GM12878 (cell line): ENCODE measurements at regions not wholly inside any gene's neighbourhood (a gene's known extent, or its start where the extent isn't known, plus 50 kb on each side); places are given as distances from the start of the nearest gene placed in this dataset.

Experiments used
- ATAC-seq: fragments of 200-7000 bp; cut with Tn5 transposase; 3 replicates; pipeline ENCODE4 v1.9.1; 2020; ENCODE audit warnings: mild to moderate bottlenecking, moderate library complexity
- BruUV-seq: library from RNA; stranded (reverse); fragments of 400-500 nt; replicated peaks from 2 replicates; lab custom pipeline; 2021; lab: Mats Ljungman, UMichigan
- CTCF ChIA-PET: fragments of 300-600 bp; sonication (Branson Sonifier 250); formaldehyde crosslinking; extraction: SDS; loops from one replicate; lab custom pipeline; 2021; ENCODE audit warnings: inconsistent platforms; lab: Yijun Ruan, JAX
- POLR2A ChIA-PET: fragments of 350-600 bp; formaldehyde crosslinking; extraction: SDS; loops from one replicate; lab custom pipeline; 2021; ENCODE audit warnings: inconsistent platforms; lab: Charles Lee
- RAD21 ChIA-PET: fragments of 300-600 bp; sonication (Branson Sonifier 250); formaldehyde crosslinking; loops from one replicate; lab custom pipeline; 2023; ENCODE audit warnings: antibody characterized with exemption; ENCODE audit not compliant: unreplicated experiment; lab: Charles Lee
- SMC1A ChIA-PET: fragments of 300-600 bp; sonication (Branson Sonifier 250); formaldehyde crosslinking; loops from one replicate; lab custom pipeline; 2023; ENCODE audit not compliant: unreplicated experiment, uncharacterized antibody; lab: Charles Lee
- DNase-seq: peaks from one replicate; pipeline ENCODE4 v3.0.0-alpha.2; 2011; ENCODE audit warnings: low read depth, low spot score
- FAIRE-seq: peaks from 3 replicates; lab custom pipeline; 2011; peaks lifted over from hg19 to GRCh38; lab: Jason Lieb, UNC
- H2AFZ ChIP-seq: 2 replicates; pipeline ENCODE4 v1.6.0; 2011; ENCODE audit warnings: low read depth, low read length, control low read depth; ENCODE audit not compliant: control insufficient read depth
- H3K27ac ChIP-seq: 2 replicates; pipeline ENCODE4 v1.5.1; 2011; ENCODE audit warnings: control low read depth; ENCODE audit not compliant: control insufficient read depth, insufficient read depth
- H3K27me3 ChIP-seq, 2 experiments: replicated peaks in 1 of 2; 2 replicates each; pipeline versions ENCODE4 v1.6.0 to v1.6.1; 2011; ENCODE audit warnings: low read length in 1 of 2; ENCODE audit not compliant: control insufficient read depth in 2 of 2, insufficient read depth in 2 of 2
- H3K36me3 ChIP-seq, 2 experiments: 2 replicates each; pipeline ENCODE4 v1.5.1; 2011; ENCODE audit warnings: low read length in 1 of 2; ENCODE audit not compliant: control insufficient read depth in 2 of 2, insufficient read depth in 2 of 2
- H3K4me1 ChIP-seq: 2 replicates; pipeline ENCODE4 v1.6.1; 2011; ENCODE audit warnings: mild to moderate bottlenecking, low read length, moderate library complexity, mixed read lengths; ENCODE audit not compliant: control insufficient read depth, insufficient read depth
- H3K4me2 ChIP-seq: 2 replicates; pipeline ENCODE4 v1.6.0; 2011; ENCODE audit warnings: control low read depth; ENCODE audit not compliant: control insufficient read depth, insufficient read depth
- H3K4me3 ChIP-seq: fragments of 200-600 bp; sonication (generic); 2 replicates; pipeline ENCODE4 v1.5.1; 2016
- H3K79me2 ChIP-seq: 2 replicates; pipeline ENCODE4 v1.6.0; 2011; ENCODE audit warnings: low read length; ENCODE audit not compliant: control insufficient read depth, insufficient read depth
- H3K9ac ChIP-seq: 2 replicates; pipeline ENCODE4 v1.8.0; 2011; ENCODE audit warnings: low read length, control low read depth, mixed read lengths; ENCODE audit not compliant: control insufficient read depth, insufficient read depth
- H3K9me3 ChIP-seq: replicated peaks from 3 replicates; pipeline ENCODE4 v1.5.1; 2011; ENCODE audit warnings: mild to moderate bottlenecking, low read length; ENCODE audit not compliant: control insufficient read depth, insufficient read depth
- H4K20me1 ChIP-seq: 2 replicates; pipeline ENCODE4 v1.6.0; 2011; ENCODE audit not compliant: control insufficient read depth, insufficient read depth
- CBX3 ChIP-seq: fragments of 200-600 bp; sonication (generic); IDR thresholded peaks from 2 replicates; pipeline ENCODE4 v1.6.1; 2016; ENCODE audit warnings: low read depth, borderline replicate concordance
- ETV6 ChIP-seq, 2 experiments: fragments of 450-650 bp in 1 of 2; IDR thresholded peaks in 1 of 2; conservative IDR thresholded peaks in 1 of 2; 2 replicates each; pipeline ENCODE4 v1.6.1; 2014; ENCODE audit warnings: antibody characterized with exemption in 1 of 2, borderline replicate concordance in 1 of 2, low read depth in 1 of 2, mild to moderate bottlenecking in 1 of 2, moderate library complexity in 1 of 2
- HDAC2 ChIP-seq: fragments of 200-600 bp; sonication (generic); IDR thresholded peaks from 2 replicates; pipeline ENCODE4 v1.6.1; 2017
- NR2F1 ChIP-seq: fragments of 450-650 bp; conservative IDR thresholded peaks from 2 replicates; pipeline ENCODE4 v1.6.1; 2017; ENCODE audit warnings: mild to moderate bottlenecking
- RELA ChIP-seq: fragments of 450-650 bp; IDR thresholded peaks from 2 replicates; pipeline ENCODE4 v1.8.0; 2014; ENCODE audit warnings: borderline replicate concordance; ENCODE audit not compliant: partially characterized antibody
- SIX5 ChIP-seq: IDR thresholded peaks from 2 replicates; pipeline ENCODE4 v1.6.1; 2011; ENCODE audit warnings: mild to moderate bottlenecking, low read depth, low read length, moderate library complexity; ENCODE audit not compliant: severe bottlenecking
- TCF12 ChIP-seq: IDR thresholded peaks from 2 replicates; pipeline ENCODE4 v1.6.1; 2011; ENCODE audit warnings: low read depth, mild to moderate bottlenecking, low read length
- WGBS: methylation state at CpG from one replicate; pipeline ENCODE4 v1.1.6; 2016; ENCODE audit warnings: low lambda C conversion rate; ENCODE audit not compliant: insufficient replicate concordance, insufficient coverage; ENCODE audit errors: missing lambda C conversion rate; 5-methylcytosine and 5-hydroxymethylcytosine counted together
- in situ Hi-C: fragments of 300-500 bp; cut with MboI; formaldehyde crosslinking; loops from 9 replicates; pipeline ENCODE4 v1.14.3; 2018; ENCODE audit warnings: mixed read lengths
- intact Hi-C: fragments of 100-400 bp; cut with micrococcal nuclease; formaldehyde crosslinking; loops from one replicate; pipeline ENCODE4 v1.14.2; 2022; ENCODE audit not compliant: unreplicated experiment
- TF ChIP-seq, protein P1 (sequence below): IDR thresholded peaks from 2 replicates; pipeline ENCODE4 v1.6.1; 2011; ENCODE audit warnings: low read depth, low read length, improper control_type of control experiment, borderline replicate concordance
- TF ChIP-seq, protein P2 (sequence below): IDR thresholded peaks from 2 replicates; pipeline ENCODE4 v1.6.1; 2012; ENCODE audit warnings: mild to moderate bottlenecking, low read depth, low read length
- TF ChIP-seq, protein P3 (sequence below): fragments of 450-650 bp; formaldehyde crosslinking; IDR thresholded peaks from 2 replicates; pipeline ENCODE4 v1.4.0; 2020; ENCODE audit warnings: mild to moderate bottlenecking, moderate library complexity
- TF ChIP-seq, protein P4 (sequence below): fragments of 450-650 bp; IDR thresholded peaks from 2 replicates; pipeline ENCODE4 v1.6.1; 2017; ENCODE audit warnings: mild to moderate bottlenecking, moderate library complexity

DNA sequence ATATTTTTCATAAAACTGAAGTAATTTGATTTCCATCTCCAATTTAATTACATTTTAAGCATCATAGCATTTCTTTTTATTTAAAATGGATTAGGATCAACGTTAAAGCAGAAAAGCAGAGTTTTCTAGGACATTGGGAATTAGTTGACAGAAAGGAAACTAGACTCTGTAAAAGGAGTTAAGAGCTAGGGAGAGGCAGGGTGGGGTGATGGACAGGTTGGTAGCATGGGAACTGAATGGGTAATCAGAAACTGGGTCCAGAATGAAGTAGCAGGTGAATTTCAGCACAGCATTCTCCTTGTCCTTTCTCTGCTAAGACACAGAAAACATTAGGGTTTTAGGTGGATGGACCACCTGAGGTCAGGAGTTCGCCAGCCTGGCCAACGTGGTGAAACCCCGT, 97.6 kb downstream of the ANAPC4 start:
- POLR2A ChIA-PET = no interaction called here
- BruUV-seq = no TSS peak
- TF ChIP-seq, protein P1, sequence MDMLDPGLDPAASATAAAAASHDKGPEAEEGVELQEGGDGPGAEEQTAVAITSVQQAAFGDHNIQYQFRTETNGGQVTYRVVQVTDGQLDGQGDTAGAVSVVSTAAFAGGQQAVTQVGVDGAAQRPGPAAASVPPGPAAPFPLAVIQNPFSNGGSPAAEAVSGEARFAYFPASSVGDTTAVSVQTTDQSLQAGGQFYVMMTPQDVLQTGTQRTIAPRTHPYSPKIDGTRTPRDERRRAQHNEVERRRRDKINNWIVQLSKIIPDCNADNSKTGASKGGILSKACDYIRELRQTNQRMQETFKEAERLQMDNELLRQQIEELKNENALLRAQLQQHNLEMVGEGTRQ = no peak
- TF ChIP-seq ETV6 (conservative IDR thresholded peaks at IDR 0.05 in 1 of 2, IDR thresholded peaks at IDR 0.05 in 1 of 2; ENCODE audit: borderline replicate concordance in 1 of 2, low read depth in 1 of 2) (no peak), NR2F1 (no peak), RELA (no peak), SIX5 (no peak), CBX3 (no peak), HDAC2 (no peak), TCF12 (no peak)
- TF ChIP-seq, protein P2, sequence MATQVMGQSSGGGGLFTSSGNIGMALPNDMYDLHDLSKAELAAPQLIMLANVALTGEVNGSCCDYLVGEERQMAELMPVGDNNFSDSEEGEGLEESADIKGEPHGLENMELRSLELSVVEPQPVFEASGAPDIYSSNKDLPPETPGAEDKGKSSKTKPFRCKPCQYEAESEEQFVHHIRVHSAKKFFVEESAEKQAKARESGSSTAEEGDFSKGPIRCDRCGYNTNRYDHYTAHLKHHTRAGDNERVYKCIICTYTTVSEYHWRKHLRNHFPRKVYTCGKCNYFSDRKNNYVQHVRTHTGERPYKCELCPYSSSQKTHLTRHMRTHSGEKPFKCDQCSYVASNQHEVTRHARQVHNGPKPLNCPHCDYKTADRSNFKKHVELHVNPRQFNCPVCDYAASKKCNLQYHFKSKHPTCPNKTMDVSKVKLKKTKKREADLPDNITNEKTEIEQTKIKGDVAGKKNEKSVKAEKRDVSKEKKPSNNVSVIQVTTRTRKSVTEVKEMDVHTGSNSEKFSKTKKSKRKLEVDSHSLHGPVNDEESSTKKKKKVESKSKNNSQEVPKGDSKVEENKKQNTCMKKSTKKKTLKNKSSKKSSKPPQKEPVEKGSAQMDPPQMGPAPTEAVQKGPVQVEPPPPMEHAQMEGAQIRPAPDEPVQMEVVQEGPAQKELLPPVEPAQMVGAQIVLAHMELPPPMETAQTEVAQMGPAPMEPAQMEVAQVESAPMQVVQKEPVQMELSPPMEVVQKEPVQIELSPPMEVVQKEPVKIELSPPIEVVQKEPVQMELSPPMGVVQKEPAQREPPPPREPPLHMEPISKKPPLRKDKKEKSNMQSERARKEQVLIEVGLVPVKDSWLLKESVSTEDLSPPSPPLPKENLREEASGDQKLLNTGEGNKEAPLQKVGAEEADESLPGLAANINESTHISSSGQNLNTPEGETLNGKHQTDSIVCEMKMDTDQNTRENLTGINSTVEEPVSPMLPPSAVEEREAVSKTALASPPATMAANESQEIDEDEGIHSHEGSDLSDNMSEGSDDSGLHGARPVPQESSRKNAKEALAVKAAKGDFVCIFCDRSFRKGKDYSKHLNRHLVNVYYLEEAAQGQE = no peak
- TF ChIP-seq, protein P3, sequence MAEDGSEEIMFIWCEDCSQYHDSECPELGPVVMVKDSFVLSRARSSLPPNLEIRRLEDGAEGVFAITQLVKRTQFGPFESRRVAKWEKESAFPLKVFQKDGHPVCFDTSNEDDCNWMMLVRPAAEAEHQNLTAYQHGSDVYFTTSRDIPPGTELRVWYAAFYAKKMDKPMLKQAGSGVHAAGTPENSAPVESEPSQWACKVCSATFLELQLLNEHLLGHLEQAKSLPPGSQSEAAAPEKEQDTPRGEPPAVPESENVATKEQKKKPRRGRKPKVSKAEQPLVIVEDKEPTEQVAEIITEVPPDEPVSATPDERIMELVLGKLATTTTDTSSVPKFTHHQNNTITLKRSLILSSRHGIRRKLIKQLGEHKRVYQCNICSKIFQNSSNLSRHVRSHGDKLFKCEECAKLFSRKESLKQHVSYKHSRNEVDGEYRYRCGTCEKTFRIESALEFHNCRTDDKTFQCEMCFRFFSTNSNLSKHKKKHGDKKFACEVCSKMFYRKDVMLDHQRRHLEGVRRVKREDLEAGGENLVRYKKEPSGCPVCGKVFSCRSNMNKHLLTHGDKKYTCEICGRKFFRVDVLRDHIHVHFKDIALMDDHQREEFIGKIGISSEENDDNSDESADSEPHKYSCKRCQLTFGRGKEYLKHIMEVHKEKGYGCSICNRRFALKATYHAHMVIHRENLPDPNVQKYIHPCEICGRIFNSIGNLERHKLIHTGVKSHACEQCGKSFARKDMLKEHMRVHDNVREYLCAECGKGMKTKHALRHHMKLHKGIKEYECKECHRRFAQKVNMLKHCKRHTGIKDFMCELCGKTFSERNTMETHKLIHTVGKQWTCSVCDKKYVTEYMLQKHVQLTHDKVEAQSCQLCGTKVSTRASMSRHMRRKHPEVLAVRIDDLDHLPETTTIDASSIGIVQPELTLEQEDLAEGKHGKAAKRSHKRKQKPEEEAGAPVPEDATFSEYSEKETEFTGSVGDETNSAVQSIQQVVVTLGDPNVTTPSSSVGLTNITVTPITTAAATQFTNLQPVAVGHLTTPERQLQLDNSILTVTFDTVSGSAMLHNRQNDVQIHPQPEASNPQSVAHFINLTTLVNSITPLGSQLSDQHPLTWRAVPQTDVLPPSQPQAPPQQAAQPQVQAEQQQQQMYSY = no peak
- TF ChIP-seq, protein P4, sequence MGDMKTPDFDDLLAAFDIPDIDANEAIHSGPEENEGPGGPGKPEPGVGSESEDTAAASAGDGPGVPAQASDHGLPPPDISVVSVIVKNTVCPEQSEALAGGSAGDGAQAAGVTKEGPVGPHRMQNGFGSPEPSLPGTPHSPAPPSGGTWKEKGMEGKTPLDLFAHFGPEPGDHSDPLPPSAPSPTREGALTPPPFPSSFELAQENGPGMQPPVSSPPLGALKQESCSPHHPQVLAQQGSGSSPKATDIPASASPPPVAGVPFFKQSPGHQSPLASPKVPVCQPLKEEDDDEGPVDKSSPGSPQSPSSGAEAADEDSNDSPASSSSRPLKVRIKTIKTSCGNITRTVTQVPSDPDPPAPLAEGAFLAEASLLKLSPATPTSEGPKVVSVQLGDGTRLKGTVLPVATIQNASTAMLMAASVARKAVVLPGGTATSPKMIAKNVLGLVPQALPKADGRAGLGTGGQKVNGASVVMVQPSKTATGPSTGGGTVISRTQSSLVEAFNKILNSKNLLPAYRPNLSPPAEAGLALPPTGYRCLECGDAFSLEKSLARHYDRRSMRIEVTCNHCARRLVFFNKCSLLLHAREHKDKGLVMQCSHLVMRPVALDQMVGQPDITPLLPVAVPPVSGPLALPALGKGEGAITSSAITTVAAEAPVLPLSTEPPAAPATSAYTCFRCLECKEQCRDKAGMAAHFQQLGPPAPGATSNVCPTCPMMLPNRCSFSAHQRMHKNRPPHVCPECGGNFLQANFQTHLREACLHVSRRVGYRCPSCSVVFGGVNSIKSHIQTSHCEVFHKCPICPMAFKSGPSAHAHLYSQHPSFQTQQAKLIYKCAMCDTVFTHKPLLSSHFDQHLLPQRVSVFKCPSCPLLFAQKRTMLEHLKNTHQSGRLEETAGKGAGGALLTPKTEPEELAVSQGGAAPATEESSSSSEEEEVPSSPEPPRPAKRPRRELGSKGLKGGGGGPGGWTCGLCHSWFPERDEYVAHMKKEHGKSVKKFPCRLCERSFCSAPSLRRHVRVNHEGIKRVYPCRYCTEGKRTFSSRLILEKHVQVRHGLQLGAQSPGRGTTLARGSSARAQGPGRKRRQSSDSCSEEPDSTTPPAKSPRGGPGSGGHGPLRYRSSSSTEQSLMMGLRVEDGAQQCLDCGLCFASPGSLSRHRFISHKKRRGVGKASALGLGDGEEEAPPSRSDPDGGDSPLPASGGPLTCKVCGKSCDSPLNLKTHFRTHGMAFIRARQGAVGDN = no peak

More for the DNA sequence above, 97.6 kb downstream of the ANAPC4 start:
- 31% methylated on average over 4 of the region's 4 CpGs for WGBS
- Histone ChIP-seq H2AFZ (no peak overlapping the region), H3K27ac (no peak overlapping the region), H3K36me3 (no peaks in the 10 kb centered on the region), H3K9ac (no peak overlapping the region), H3K27me3 (no peaks in the 10 kb centered on the region), H4K20me1 (no peaks in the 10 kb centered on the region), H3K79me2 (no peaks in the 10 kb centered on the region), H3K4me1 (no peaks in the 10 kb centered on the region), H3K9me3 (no peaks in the 10 kb centered on the region), H3K4me3 (no peak overlapping the region), H3K4me2 (no peak overlapping the region)
- FAIRE-seq (no peak), ATAC-seq (no peak), DNase-seq (no peak)
- RAD21 ChIA-PET = no interaction called here
- intact Hi-C loops (no loop called here), in situ Hi-C loops (no loop called here)
- SMC1A ChIA-PET = no interaction called here
- CTCF ChIA-PET = no interaction called here
